ENCODE measurements at regions not wholly inside any gene's neighbourhood (a gene's known extent, or its start where the extent isn't known, plus 50 kb on each side); places are given as distances from the start of the nearest gene placed in this dataset.

GRCh38 chr9:115966660-115967059 is 186.9 kb upstream of the PAPPA start:
- DNase-seq, result no peak

DNA sequence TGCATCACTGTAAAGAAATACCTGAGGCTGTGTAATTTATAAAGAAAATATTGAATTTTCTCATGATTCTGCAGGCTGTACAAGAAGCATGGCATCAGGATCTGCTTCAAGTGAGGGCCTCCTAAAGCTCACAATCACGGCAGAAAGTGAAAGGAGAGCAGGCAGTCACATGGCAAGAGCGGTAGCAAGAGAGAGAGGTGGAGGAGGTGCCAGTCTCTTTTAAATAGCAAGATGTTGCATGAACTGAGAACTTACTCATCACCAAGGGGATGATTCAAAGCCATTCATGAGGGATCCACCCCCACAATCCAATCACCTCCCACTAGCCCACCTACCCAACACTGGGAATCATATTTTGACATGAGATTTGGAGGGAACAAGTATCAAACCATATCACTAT is 184.5 kb upstream of the PAPPA start:
- no peak for DNase-seq

- no peak for DNase-seq
Observed at GRCh38 chr9:115972362-115972761, 181.2 kb upstream of the PAPPA start.

- DNase-seq, result no peak
Observed at GRCh38 chr9:115972843-115973595, 180.6 kb upstream of the PAPPA start.

- DNase-seq, result no peak
Observed at GRCh38 chr9:115976781-115977180, 176.8 kb upstream of the PAPPA start.

DNA sequence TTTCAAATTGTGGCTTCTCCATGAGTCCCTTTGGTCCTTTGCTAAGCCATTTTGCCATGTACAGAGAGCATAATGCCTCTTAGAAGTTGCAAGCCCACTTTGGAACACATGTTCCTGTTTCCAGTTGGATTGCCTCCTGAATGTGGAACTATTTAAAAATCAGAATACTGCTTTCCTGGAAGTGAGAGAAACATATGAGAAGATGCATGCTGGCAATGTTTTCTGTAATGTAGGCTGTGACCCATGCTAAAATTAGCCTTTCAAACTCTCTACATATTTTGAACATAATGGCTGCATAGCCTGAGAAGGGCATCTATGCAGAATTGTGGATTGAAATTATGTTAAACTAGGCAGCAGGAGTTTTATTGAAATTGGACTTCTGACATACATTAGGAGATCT is 175.5 kb upstream of the PAPPA start:
- no peak for DNase-seq

DNA sequence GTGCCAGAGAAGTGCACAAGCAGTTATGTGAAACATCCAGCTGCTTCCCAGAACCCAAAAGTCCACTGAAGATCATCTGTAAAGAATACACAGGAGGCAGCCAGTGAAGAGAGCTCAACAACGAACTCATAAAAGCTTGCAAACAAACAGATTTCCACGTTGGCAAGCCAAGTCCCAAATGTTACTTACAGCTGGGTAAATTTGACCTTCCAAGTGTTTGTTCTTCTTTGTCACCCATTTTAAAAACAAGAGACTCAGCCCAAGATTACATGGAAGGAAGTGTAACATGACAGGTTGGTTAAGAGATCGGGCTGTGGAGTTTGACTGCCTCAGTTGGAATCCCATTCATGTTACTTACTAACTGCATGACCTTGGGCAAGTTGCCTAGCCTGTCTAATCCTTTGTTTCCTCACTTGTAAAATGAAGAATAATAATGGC is 174.9 kb upstream of the PAPPA start:
- DNase-seq, result no peak

DNA sequence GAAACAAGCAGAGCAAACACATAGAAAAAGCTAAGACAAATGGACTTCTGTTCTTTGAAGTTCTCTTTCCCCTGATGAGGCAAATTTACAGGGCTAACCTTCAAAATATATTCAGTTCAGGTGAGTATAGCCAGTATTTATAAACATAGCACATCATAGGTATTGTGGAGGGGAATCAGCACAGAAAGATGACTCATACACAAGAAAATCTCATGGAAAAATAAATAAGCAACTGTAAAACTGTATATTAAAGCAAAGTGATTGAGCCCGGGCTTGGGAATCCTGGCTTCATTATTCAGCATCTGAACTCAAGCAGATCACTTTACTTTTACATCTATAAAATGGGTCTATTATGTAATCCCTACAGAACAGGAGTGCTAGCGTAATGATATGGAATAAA is 173.5 kb upstream of the PAPPA start:
- no peak for DNase-seq

DNA sequence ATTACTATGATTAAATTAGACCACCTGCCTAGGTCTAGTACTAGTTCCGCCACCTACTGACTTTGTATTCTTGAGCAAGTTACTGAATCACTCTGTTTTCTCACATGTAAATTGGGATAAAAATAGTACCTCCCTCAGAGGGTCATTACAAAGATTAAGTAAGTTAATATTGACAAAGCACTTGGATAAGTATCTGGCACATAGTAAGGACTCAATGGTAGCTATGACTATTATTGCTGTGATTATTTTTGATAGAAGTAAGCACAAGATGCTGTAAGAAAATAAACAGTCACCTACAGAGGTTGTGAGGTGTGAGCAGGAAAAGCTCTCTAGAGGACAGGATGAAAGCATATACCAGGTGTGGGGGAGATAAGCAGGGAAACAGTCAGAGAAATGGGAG is 173.1 kb upstream of the PAPPA start:
- DNase-seq, result no peak

GRCh38 chr9:115980976-115981375 is 172.6 kb upstream of the PAPPA start:
- DNase-seq, result no peak

- no peak for DNase-seq
Observed at GRCh38 chr9:115983366-115983765, 170.2 kb upstream of the PAPPA start.

GRCh38 chr9:115985657-115986056 is 167.9 kb upstream of the PAPPA start:
- no peak for DNase-seq

DNA sequence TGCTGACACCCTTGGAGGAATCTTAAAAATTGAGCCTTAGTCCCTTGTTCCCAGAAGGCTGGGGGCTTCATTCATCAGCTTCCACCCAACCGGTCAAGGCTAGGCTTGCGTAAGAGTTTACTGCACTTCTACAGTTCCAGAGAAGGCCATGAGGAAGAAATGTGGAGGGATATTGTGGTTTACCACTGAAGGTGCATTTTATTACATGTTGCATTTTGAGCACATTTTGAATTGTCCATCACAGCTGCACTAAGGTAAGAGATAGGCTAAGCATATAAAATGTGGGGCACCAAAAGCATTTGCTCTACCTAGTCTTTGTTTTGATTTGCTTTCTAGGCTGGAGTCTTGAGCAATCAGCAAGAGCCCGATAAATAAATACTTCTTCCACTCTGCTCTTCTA is 167.1 kb upstream of the PAPPA start:
- DNase-seq, result no peak

GRCh38 chr9:115988701-115989100 is 164.9 kb upstream of the PAPPA start:
- DNase-seq, result no peak

GRCh38 chr9:115989831-115990230 is 163.8 kb upstream of the PAPPA start:
- no peak for DNase-seq

- no peak for DNase-seq
Observed at GRCh38 chr9:115992834-115993233, 160.8 kb upstream of the PAPPA start.

DNA sequence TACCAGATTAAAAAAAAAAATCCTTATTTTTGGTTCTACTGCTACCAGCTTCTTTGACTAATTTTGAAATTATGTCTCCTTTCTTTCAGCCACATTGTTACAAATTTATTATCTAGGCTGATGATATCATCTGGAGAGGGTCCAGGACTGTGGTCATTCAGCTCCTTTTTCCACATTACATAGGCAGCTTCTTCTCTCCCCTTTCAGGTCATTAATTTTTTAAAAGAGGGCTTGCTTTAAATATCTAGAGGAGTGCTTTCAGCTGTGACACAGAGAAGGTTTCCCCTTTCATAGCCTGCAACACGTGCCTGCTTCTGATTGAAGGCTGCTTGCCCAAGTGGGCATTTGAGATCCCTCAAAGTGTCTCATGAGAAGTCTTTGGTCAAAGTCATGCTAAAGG is 155.7 kb upstream of the PAPPA start:
- DNase-seq, result no peak

DNA sequence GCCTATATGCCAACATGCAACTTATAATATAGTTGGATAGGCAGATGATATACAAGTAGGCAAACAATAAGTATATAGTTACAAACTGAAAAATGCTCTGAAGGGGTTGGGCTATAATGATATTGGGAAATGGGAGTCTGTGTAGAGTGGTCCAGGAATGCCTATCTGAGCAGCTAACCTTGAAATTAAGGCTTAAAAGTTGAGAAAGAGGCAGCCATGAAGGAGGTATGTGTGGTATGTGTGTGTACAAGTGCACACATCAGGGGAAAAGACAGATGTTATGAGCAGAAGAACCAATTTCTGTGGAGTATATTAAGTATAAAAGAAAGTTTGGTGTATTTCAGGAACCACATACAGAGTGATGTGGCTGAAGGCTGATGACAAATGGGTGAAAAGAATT is 154.9 kb upstream of the PAPPA start:
- no peak for DNase-seq

DNA sequence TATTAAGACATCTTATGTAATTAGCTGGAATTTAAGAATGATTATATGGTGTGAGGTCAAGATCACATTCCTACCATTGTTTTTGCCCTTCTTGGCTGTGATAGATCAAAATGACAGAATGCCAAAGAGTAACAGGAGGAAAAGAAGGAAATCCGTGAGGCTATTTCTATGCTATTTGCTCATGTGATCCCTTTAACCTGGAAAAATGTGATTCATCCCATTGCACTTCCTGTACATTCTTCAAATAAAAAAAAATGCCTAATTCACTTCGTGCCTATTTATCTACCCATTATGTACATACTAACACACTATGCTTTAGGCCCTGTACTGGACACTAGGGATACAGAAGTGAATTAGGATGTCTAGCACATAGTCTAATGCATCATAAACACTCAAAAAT is 154.1 kb upstream of the PAPPA start:
- no peak for DNase-seq

GRCh38 chr9:116000748-116001329 is 152.8 kb upstream of the PAPPA start:
- DNase-seq, result no peak

DNA sequence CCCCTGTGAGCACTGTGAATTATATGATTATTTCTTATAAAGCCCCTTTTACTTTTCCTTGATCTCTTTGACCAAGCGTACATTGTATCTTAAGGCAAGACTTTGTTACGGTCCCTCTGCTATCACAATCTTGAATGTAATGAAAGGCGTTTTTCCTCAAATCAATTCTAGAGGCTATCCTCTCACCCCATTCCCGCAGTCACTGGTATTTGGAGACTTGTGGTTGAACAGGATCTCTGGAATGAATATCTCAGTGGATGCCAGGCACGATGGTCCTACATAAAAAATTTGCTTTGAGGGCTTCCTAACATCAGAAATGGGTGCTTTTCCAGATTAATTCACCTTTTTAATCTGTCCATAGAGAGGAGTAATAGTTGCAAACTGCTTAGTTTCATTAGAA is 151.4 kb upstream of the PAPPA start:
- DNase-seq, result no peak

DNA sequence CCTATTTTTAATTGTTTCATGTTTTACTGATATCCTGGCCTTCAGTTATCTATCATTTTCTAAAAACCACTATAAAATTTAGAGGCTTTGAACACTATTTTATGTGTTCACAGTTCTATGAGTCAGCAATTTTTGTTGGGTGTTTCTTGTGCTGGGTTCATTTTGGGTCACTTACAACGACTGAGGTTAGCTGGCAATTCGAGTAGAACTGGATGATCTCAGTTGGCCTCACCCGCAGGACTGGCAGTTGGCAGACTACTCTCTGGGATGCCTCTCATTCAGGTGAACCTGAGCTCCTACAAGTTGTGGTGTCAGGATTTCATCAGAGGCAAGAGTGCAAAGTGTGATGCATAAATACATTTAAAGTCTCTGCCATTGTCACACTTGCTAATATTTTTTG is 151.0 kb upstream of the PAPPA start:
- no peak for DNase-seq

DNA sequence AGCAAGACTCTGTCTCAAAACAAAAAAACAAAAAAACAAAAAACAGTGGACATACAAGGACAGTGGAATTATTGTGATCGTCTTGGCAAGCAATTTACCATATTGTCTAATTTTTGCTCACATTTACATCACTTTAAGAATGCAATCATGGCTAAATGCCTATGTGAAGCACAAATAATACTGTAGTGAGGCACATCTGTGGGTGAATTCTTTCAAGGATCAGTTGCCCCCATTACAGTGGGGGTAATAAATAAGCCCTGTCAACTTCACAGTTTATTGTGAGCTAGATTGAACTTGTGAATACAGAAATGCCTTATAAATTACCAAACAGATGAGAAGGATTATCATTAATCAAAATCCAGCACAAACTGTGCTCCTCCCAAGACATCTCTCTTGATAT is 150.2 kb upstream of the PAPPA start:
- no peak for DNase-seq

GRCh38 chr9:116005205-116005604 is 148.4 kb upstream of the PAPPA start:
- DNase-seq, result no peak

- no peak for DNase-seq
Observed at GRCh38 chr9:116007824-116008223, 145.8 kb upstream of the PAPPA start.
